HG03575 (cell line): ENCODE measurements at regions not wholly inside any gene's neighbourhood (a gene's known extent, or its start where the extent isn't known, plus 50 kb on each side); places are given as distances from the start of the nearest gene placed in this dataset.

Experiments used
- ATAC-seq: cut with Tn5 transposase; IDR thresholded peaks from one replicate; pipeline ENCODE4 v1.9.1; 2021; ENCODE audit not compliant: unreplicated experiment, insufficient number of reproducible peaks, low FRiP score; ENCODE audit errors: extremely low read depth

DNA sequence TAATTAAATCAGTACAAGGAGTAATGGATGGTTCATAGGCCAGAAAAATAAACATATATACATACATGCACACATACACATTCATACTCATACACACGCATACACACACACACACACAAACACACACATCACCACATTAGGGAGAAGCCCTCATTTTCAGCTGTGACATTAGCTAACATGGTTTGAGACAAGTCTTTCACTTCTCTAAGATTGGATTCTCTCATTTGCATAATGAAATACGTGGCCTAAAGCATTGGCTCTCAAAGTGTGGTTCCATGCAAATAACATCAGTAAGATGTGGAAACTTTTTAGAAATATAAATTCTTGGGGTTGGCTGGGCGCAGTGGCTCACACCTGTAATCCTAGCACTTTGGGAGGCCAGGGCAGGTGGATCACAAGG, 452.6 kb downstream of the TAFA4 start:
- ATAC-seq = no peak

DNA sequence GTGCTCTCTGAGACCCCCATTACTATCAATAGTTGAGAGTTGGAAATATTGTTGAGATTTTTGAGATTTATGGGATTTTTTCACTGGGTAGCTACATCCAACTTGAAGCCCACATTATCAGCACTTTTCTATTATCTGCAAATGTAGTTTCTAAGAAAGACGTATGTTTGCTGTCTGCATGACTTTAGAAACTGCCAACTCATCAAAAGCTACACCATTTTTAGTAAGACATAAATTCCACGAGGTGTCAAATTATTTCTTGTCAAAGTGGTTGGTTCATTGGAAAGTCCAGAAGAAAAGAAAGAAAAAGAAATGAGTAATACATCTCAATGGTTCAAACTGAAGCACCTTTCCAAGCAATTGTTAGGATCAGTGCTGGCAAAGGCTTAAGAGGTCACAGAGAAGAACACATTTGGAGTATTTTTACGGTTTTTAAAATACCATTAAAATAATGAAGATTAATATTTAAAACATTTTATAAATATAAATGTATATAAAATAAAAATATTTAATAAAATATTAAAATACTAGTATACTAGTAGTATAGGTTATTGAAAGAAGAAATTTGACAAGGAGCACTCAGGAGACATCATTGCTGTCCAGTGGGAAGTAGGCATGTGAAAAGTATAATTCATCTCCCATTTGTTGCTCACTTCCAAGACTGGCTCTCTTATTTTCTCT, 463.5 kb downstream of the TAFA4 start:
- ATAC-seq = no peak

DNA sequence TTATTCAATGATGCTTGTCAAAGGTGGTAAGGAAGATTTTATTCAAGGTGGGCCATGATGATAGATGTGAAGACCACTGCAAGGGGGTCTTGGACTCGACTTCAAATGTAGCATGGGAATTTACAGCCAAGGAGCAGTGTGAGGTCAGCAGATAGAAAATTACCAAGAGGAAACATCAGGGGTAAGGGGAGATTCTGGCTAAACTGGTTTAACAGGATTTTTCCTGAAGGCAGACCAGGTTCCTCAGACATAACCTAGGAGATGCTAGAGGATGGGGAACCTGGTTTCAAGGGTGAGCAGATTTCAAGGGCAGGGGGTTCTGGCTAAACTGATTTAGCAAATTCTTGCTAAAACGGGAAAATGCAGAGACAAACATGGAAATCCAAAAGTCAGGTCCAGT, 464.9 kb downstream of the TAFA4 start:
- no peak for ATAC-seq

DNA sequence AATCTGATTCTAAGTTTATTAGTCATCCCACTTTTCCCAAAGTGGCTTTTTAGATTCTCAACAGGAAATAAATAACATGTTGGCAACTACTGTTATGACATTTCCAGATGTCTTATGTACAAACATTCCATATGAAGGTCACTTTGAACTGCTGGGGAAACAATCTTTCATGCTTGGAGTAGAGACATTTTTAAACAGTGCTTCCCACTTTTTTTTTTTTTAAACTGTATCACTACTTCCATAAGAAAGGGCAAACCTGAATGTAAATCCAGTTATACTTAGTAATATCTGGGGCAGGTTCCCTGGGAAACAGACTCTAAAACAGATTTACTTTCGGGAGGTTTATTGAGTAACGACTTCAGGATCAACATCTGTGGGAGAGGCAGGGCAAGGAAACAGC, 473.8 kb downstream of the TAFA4 start:
- ATAC-seq = no peak

DNA sequence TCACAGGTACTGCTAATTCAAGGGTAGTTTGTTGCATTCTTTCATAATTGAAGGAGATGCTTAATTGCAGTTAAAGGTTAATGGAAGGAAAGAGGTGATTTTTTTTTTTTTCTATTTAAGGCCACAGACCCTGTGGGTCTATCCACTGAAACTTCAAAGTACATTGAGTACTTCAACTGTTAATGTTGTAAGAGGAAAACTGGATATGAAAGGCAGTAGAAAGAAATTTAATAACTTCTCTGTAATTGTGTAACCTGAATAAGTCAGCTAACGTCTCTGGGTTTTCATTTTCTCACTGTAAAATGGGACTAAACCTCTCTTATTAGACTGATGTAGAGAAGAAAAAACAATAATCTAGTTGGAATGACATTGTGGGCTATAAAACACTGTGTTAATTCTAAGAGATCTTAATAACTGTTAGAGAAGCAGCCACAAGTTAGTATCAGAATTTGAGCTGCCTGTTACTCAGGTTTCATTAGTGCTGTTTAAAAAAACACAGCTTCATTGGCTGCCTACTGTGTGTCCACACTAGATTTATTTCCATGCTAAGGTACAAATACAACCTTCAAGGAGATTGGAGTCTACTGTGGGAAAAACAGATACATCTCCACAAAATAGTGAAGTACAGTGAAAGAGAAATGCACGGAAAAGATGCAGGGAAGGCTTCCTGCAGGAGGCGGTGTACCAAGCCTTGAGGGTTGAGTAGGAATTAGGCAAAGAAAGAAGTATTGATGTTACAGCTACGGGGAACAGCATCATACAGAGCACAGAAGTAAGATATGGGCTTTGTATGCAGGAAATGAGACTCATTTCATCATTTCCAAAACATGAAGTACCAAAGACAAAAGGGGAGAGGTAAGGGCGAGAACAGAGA, 483.6 kb downstream of the TAFA4 start:
- ATAC-seq = no peak

DNA sequence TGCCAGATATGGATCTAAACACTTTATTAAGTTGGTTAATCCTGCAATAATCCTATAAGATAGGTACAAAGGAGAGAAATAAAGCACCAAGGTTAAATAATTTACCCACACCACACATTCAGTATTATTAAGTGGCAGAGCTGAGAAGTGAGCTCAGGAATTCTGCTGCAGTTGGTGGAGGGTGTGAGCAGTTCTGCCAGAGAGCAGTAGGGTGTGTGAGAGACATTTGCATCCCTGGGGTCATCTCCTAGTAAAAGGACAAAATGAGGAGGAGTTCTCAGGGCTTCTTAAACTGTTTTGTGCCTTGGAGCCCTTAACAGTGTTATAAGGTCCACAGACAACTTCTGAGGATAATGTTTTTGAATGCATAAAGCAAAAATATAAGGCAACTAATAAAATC, 484.5 kb downstream of the TAFA4 start:
- no peak for ATAC-seq

DNA sequence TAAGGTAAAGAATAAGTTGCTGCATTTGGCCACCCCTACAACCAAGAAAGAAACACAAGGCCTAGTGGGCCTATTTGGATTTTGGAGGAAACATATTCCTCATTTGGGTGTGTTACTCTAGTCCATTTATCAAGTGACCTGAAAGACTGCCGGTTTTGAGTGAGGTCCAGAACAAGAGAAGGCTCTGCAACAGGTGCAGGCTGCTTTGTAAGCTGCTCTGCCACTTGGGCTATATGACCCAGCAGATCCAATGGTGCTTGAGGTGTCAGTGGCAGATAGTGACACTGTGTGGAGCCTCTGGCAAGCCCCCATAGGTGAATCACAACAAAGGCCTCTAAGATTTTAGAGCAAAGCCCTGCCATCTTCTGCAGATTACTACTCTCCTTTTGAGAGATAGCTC, 491.3 kb downstream of the TAFA4 start:
- no peak for ATAC-seq

DNA sequence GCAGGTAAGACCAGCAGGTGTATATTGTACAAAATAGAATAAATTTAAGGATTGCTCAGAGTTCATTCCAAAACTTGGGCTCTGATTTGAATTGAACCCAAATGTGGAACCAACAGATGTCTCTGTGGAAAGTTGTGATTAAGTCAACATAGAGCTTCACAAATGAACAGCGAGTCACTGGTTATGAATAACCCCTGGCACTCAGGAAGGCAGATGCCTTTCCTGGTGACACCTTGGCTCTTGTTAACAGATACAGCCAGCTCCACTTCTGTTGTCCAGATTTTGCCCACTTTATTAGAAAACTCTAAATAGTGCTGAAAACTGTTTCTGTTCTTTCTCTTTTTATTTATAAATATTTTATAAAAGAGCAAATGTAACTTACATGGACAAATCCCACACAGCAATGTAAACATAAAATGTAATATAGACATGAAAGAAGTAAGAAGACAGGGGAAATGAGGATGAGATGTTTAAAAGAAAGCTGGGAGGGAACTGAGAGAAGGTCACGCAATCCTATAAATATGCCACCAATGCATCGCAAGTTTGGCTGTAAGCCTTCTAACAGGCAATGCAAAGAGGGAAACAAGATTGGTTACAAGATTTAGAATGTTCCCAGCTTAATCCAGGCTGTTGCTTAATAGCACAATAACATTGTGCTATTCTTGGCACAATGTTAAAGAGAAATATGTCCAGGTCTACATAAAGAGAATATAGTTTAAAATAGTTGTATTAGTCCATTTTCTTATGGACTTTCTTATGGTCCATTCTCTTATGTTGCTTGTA, 495.5 kb downstream of the TAFA4 start:
- ATAC-seq = no peak

DNA sequence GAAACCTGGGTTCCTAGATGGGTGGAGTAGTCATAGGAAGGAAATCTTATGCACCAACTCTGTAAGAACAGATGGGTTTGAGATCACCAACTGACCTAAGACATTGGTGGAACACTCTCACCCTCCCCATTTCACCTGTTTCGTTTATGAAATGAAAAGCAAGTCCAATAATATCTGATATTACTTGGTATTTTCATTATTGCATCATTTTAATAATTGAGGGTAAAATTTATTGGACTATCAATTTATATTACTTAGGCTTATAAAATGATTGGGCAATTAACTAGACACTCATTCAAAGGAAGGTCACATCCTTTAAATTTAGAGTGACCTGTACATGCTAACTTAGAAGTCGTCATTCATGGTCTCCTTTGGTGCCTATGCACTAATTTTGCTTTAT, 503.9 kb downstream of the TAFA4 start:
- no peak for ATAC-seq

DNA sequence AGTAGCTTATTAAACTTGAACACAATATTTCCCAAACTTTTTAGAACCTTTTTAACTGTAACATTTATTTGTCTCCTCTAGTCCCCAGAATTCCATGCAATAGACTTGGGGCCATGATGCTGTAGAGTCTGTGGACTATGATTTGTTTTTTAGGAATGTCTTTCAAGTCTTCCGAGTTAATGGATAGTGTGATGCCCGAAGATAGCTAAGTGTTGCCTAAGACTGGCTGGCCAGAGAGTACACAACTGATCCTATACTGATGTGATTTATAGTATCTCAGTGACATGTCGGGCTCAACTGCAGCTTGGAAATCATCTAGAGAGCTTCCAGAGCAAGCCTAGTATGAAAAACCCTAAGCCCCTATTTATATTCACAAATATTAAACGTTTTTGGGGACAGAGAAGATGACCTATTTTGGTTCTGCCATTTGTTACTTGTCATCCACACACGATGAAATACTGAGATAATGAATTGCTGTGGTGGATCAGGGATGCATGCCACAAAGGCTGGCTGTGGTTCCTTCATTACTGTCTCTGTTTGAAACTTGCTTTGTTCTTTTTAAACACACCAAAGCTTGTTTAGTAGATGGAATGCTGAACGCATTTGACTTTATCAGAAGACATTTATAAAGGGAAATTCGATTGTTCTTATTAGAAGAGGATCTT, 507.4 kb downstream of the TAFA4 start:
- ATAC-seq = no peak

DNA sequence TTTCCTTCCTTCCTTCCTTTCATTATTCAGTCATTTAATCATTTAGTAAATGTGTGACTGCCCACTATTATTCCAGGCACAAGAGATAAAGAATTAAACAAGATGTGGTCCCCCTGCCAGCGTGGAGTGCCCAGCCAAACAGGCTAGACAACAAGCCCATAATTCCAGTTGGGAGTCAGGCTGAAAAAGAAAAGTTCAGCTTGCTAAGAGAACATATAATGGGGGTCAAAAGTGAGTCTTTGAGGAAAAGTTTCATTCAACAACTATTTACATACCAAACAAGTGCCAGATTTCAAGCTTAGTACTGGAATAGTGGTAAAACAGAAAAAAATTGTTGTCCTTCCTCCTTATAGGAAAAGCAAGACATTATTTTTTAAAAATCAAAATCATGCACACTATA, 523.7 kb downstream of the TAFA4 start:
- ATAC-seq = no peak

DNA sequence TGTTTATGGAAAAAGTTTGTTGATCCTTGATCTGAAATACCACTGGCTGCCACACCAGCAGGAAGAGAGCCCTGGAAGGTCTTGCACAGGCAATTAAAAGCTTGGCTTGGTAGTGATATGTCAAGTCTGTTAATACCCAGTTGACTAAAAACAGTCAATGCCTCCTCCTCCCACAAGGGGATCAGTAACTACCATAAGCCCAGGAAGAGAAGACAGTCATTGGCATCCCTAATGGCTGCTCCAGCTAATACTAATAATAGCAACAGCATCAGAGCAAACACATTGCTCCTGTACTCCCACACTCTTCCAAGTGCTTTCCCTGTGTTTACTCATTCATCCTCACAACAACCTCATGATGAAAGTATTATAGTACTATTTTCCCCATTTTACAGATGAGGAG, 528.6 kb downstream of the TAFA4 start:
- no peak for ATAC-seq

DNA sequence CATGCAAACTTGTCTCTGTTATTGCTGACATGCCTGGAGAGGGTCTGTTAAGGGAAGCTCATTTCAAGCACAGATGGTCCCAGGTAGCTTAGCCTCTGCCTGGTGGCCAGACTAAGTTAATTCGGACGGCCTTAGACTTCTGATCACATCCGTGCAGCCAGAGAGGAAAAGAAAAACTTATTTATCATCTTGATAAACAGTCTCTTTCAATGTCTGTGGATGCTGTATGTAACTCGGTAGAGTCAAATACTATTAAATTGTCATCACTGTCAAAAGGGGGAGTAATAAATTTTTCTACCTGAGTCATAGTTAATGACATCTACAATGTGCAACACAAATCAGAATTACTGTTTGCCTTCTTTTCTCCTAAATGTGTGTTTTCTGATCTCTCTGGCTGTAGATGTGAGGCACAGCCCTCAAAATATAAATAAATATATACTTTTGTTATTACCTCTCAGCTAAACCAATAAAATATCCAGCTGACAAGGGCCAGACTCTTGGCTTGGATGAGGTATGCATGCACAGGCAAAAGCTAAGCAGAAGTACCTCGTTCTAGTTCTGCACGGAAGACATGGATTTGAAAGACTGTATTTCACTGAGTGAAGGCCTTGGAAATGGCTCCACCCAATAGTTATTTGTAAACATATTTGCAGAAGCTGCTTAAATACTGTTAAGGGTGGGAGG, 530.0 kb downstream of the TAFA4 start:
- no peak for ATAC-seq

DNA sequence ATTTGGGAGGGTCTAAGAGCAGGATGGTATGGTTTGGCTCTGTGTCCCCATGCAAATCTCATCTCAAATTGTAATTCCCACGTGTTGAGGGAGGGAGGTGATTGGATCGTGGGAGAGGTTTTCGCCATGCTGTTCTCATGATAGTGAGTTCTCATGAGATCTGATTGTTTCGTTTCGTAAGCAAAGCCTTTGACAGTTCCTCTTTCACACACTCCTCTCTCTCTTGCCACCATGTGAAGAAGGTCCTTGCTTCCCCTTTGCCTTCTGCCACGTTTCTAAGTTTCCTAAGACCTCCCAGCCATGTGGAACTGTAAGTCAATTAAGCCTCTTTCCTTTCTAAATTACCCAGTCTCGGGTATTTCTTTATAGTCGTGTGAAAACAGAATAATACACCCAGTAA, 553.7 kb downstream of the TAFA4 start:
- ATAC-seq = no peak

DNA sequence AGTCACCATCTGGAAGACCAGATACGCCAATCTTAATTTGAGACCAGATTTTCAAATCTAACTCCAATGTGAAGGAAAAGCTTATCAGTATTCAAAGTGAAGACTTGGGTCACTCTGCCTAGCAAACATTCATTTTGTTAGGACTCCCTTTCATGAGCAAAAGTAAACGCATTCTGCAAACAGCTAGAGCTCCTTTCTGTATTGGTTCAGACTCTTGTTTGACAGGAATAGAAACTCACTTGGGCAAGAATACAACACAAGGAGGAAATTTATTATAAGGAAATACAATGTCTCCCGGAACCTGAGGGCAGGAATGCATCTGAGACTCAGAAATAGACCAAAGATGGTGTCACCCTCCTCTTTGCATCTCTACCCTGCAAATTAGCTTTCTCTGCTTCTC, 558.6 kb downstream of the TAFA4 start:
- no peak for ATAC-seq

DNA sequence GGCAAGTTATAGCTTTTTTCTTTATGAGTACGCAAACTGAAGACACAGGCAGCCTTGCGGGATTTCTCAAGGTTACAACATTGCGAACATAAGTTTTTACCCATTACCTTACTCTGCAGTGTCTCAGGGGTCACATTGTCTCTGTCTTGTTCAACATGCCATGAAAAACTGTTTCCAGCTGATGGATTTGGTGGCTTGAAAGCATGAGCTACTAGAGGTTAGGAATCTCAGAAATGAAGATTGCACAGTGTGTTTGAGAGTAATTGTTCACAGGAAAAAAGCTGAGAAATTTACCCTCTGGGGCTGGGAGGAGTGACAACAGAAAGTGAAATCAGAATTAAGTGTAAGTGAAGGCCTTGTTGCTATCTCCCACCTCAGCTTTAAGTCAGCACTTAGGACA, 568.6 kb downstream of the TAFA4 start:
- no peak for ATAC-seq

DNA sequence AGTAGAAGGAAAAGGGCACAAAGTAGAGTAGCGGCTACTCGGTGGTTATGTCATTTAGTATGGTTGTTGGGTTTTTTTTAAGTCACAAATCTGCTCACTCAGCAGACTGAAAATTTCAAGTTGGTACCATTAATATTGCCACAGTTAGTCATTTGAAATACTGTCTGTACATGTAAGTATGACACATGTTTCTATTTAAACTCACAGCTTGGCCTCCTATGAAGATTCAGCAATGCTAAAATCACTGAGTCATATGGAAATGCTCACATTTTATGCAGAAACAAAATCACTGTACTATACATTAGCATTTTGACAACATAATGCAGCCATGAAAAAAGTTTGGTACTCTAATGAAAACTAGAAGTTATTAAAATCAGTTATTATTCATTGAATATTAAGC, 571.9 kb downstream of the TAFA4 start:
- no peak for ATAC-seq

DNA sequence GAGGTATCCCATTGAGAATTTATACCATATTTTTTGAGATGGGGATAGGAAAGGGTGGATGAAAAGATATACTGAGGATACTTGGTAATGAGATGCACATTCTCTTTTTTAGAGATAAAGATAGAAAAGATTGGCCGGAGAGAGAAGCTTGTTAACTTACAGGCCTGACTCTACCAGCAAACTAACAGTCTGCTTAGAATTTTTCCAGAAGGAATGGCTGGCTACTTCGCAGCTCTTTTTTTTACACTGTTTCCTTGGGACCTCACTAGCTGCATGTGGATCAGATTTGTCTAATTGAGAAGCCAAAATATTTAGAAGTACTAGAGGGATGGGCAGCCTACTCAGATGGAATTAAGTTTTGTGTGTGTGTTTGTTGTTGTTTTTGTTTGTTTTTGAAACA, 586.6 kb downstream of the TAFA4 start:
- ATAC-seq = no peak

DNA sequence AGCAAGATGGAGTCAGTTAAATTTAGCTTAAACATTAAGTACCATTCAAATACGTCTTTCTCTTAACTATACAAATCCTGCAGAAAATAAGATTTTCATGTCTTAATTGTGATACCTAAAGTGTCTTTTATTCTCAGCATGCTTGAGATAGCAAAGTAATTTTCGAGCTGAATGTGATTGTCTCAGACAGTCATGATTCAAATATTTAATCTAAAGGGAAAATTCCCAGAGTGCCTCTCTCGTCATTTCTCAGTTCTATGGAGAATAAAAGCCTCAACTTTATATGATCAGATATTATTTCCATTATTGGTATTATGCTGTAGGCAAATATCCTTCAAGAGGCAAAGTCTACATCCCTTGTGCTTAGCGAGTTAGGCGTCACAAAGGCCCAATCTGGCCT, 589.9 kb downstream of the TAFA4 start:
- ATAC-seq = no peak
